Osteocyte (in vitro differentiated cells): ENCODE measurements at regions not wholly inside any gene's neighbourhood (a gene's known extent, or its start where the extent isn't known, plus 50 kb on each side); places are given as distances from the start of the nearest gene placed in this dataset.

Experiments used
- DNase-seq: peaks from one replicate; pipeline ENCODE4 v3.0.0; 2021; ENCODE audit warnings: mixed read lengths; ENCODE audit not compliant: unreplicated experiment; ENCODE audit errors: extremely low spot score
- H3K27ac Mint-ChIP-seq: one replicate; pipeline ENCODE4 v1.8.0; 2021; ENCODE audit warnings: mild to moderate bottlenecking, mixed read lengths; ENCODE audit not compliant: unreplicated experiment
- H3K27me3 Mint-ChIP-seq: one replicate; pipeline ENCODE4 v1.8.0; 2021; ENCODE audit warnings: mixed read lengths; ENCODE audit not compliant: unreplicated experiment
- H3K36me3 Mint-ChIP-seq: one replicate; pipeline ENCODE4 v1.8.0; 2021; ENCODE audit warnings: mixed read lengths; ENCODE audit not compliant: unreplicated experiment
- H3K4me1 Mint-ChIP-seq: one replicate; pipeline ENCODE4 v1.8.0; 2021; ENCODE audit warnings: mixed read lengths; ENCODE audit not compliant: unreplicated experiment
- H3K4me3 Mint-ChIP-seq: one replicate; pipeline ENCODE4 v1.8.0; 2021; ENCODE audit warnings: mild to moderate bottlenecking, moderate library complexity, mixed read lengths; ENCODE audit not compliant: unreplicated experiment
- H3K9me3 Mint-ChIP-seq: one replicate; pipeline ENCODE4 v1.8.0; 2021; ENCODE audit warnings: mixed read lengths; ENCODE audit not compliant: unreplicated experiment
- CTCF ChIP-seq: fragments of 200-600 bp; sonication (generic); IDR thresholded peaks from 2 replicates; pipeline ENCODE4 v1.5.0; 2021; ENCODE audit warnings: antibody characterized with exemption, mild to moderate bottlenecking, moderate library complexity

- no peak overlapping the region for H3K4me3 Mint-ChIP-seq
- H3K4me1 Mint-ChIP-seq = peaks cover 40% of the 10 kb centered on the region
- TF ChIP-seq CTCF = no peak
- H3K9me3 Mint-ChIP-seq = no peaks in the 10 kb centered on the region
- H3K27me3 Mint-ChIP-seq = no peaks in the 10 kb centered on the region
- no peak overlapping the region for H3K27ac Mint-ChIP-seq
- H3K36me3 Mint-ChIP-seq = no peaks in the 10 kb centered on the region
- DNase-seq = no peak
These were observed 82.3 kb upstream of the ZNF469 start for GRCh38 chr16:88300463-88300835.

- H3K4me3 Mint-ChIP-seq = no peak overlapping the region
- H3K27me3 Mint-ChIP-seq = no peaks in the 10 kb centered on the region
- H3K4me1 Mint-ChIP-seq = peaks cover 48% of the 10 kb centered on the region
- H3K36me3 Mint-ChIP-seq = no peaks in the 10 kb centered on the region
- no peak for DNase-seq
- H3K27ac Mint-ChIP-seq = no peak overlapping the region
- no peaks in the 10 kb centered on the region for H3K9me3 Mint-ChIP-seq
- TF ChIP-seq CTCF = no peak
These were observed 81.3 kb upstream of the ZNF469 start for GRCh38 chr16:88301431-88301830.

- DNase-seq = no peak
- Mint-ChIP-seq H3K36me3 (no peaks in the 10 kb centered on the region), H3K4me3 (no peak overlapping the region), H3K27ac (no peak overlapping the region), H3K4me1 (peaks cover 52% of the 10 kb centered on the region), H3K9me3 (no peaks in the 10 kb centered on the region), H3K27me3 (no peaks in the 10 kb centered on the region)
- TF ChIP-seq CTCF = no peak
These were observed 80.9 kb upstream of the ZNF469 start for GRCh38 chr16:88301886-88302285.

- no peaks in the 10 kb centered on the region for H3K27me3 Mint-ChIP-seq
- no peaks in the 10 kb centered on the region for H3K36me3 Mint-ChIP-seq
- no peak overlapping the region for H3K27ac Mint-ChIP-seq
- TF ChIP-seq CTCF = no peak
- H3K4me3 Mint-ChIP-seq = no peak overlapping the region
- H3K4me1 Mint-ChIP-seq = peaks cover 60% of the 10 kb centered on the region
- no peak for DNase-seq
- H3K9me3 Mint-ChIP-seq = no peaks in the 10 kb centered on the region
These were observed 80.1 kb upstream of the ZNF469 start for GRCh38 chr16:88302666-88303065.

- Mint-ChIP-seq H3K4me3 (no peak overlapping the region), H3K36me3 (no peaks in the 10 kb centered on the region), H3K4me1 (peaks cover 57% of the 10 kb centered on the region), H3K27me3 (no peaks in the 10 kb centered on the region), H3K9me3 (no peaks in the 10 kb centered on the region), H3K27ac (no peak overlapping the region)
- TF ChIP-seq CTCF = no peak
- DNase-seq = no peak
These were observed 79.4 kb upstream of the ZNF469 start for GRCh38 chr16:88303405-88303804.
